ENCODE measurements at regions not wholly inside any gene's neighbourhood (a gene's known extent, or its start where the extent isn't known, plus 50 kb on each side); places are given as distances from the start of the nearest gene placed in this dataset.

DNA sequence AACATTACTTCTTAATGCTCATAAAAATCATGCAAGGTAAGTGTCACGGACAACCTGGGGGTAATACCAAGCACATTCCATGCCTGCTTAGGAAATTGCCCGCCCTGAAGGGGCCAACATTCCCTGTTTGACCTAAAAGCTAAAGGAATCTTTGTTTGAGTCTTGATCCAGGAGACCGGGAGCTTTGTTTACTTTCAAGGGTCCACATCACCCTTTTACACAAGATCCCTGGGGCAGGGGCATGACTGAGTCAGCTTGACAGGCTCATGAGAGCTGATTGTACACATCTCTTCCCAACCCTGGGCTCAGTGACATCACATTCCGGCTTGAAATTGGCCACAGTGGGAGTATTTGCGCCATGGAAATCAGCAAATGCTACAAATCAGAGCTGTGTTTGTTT is 248.1 kb upstream of the HABP2 start:
- intact Hi-C loops (cut with DNase I; ENCODE audit: low total_unique reads) = no loop called here
- Histone ChIP-seq H3K27me3 (no peaks in the 10 kb centered on the region), H3K9me3 (no peaks in the 10 kb centered on the region), H3K27ac (no peak overlapping the region), H3K4me3 (no peak overlapping the region), H3K36me3 (no peaks in the 10 kb centered on the region), H3K4me1 (no peaks in the 10 kb centered on the region)
- no peak for DNase-seq
- TF ChIP-seq, protein P1, sequence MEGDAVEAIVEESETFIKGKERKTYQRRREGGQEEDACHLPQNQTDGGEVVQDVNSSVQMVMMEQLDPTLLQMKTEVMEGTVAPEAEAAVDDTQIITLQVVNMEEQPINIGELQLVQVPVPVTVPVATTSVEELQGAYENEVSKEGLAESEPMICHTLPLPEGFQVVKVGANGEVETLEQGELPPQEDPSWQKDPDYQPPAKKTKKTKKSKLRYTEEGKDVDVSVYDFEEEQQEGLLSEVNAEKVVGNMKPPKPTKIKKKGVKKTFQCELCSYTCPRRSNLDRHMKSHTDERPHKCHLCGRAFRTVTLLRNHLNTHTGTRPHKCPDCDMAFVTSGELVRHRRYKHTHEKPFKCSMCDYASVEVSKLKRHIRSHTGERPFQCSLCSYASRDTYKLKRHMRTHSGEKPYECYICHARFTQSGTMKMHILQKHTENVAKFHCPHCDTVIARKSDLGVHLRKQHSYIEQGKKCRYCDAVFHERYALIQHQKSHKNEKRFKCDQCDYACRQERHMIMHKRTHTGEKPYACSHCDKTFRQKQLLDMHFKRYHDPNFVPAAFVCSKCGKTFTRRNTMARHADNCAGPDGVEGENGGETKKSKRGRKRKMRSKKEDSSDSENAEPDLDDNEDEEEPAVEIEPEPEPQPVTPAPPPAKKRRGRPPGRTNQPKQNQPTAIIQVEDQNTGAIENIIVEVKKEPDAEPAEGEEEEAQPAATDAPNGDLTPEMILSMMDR (IDR thresholded peaks at IDR 0.05) = no peak

- Histone ChIP-seq H3K27me3 (no peaks in the 10 kb centered on the region), H3K36me3 (no peaks in the 10 kb centered on the region), H3K4me3 (no peak overlapping the region), H3K9me3 (no peaks in the 10 kb centered on the region), H3K4me1 (no peaks in the 10 kb centered on the region), H3K27ac (no peak overlapping the region)
- intact Hi-C loops (cut with DNase I; ENCODE audit: low total_unique reads) = no loop called here
- DNase-seq = no peak
- TF ChIP-seq, protein P1 (IDR thresholded peaks at IDR 0.05) = no peak
Observed at GRCh38 chr10:113305871-113306270, 247.0 kb upstream of the HABP2 start.

DNA sequence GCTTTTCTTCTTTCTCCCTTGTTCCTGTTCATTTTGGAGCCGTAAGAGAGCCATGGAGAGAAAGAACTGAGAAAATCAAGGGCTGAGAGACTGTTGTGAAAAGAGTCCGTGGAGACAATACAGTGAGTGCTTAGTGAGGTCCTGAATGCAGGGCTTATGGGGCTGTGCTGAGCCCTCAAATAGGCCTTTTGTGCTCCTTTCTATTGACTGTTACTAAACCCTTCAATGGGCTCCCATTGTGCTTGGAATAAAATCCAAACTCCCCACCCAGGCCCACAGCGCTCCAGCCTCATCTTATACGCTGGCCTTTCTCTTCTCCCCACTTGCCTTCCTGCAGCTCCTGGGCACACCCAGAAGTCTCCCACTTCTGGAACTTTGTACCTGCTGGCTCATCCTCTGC is 243.1 kb upstream of the HABP2 start:
- no peaks in the 10 kb centered on the region for H3K9me3 ChIP-seq
- H3K27ac ChIP-seq = no peak overlapping the region
- TF ChIP-seq, protein P1 (IDR thresholded peaks at IDR 0.05) = no peak
- H3K4me1 ChIP-seq = no peaks in the 10 kb centered on the region
- H3K27me3 ChIP-seq = no peaks in the 10 kb centered on the region
- H3K4me3 ChIP-seq = no peak overlapping the region
- no peak for DNase-seq
- intact Hi-C loops (cut with DNase I; ENCODE audit: low total_unique reads) = no loop called here
- H3K36me3 ChIP-seq = no peaks in the 10 kb centered on the region

DNA sequence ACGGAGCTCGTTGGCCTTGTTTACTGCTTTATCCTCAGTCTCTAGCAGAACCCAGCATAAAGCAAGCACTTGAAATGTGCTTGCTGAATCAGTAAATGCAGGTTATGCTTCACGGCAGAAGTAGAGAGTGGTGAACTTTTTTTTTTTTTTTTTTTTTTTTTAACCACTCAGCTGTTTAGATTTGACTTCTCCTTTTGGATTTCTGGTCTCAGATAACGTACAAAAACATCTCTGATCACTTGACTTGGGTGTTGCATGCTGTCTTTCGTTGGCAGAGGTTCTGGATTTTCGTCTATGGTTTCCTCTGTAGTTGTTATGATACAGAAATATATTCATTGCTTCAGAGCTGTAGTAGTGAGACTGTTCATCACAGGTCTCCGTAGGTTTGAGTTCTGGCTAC is 242.5 kb upstream of the HABP2 start:
- no peak overlapping the region for H3K27ac ChIP-seq
- DNase-seq = no peak
- no peaks in the 10 kb centered on the region for H3K27me3 ChIP-seq
- H3K4me1 ChIP-seq = no peaks in the 10 kb centered on the region
- no peaks in the 10 kb centered on the region for H3K9me3 ChIP-seq
- TF ChIP-seq, protein P1 (IDR thresholded peaks at IDR 0.05) = no peak
- H3K4me3 ChIP-seq = no peak overlapping the region
- intact Hi-C loops (cut with DNase I; ENCODE audit: low total_unique reads) = no loop called here
- no peaks in the 10 kb centered on the region for H3K36me3 ChIP-seq

DNA sequence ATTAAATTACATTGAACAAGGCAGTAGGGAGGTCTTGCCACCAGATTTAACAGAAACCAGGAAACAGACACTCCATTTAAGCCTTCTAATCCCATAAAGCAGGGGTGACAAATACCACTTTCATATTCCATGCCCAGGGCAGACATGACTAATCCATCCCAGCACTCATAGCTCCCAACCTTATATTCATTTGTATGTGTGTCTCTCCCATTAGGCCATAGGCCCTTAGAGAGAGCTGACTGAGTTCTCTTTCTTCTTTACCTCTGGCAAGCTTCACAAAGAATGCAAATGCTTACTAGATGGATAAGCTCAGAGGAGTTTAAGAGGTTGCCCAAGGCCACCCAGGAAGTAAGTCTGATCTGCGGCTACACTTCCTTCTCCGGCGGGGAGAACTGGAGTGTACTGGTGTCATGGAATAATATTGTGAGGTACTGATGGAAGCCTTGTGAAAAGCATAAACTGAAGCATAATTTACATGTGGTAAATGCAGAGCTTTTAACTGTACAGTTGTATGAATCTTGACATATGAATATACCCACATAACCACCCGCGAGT is 239.7 kb upstream of the HABP2 start:
- TF ChIP-seq, protein P1 (IDR thresholded peaks at IDR 0.05) = no peak
- Histone ChIP-seq H3K36me3 (no peaks in the 10 kb centered on the region), H3K9me3 (no peaks in the 10 kb centered on the region), H3K4me3 (no peak overlapping the region), H3K27me3 (no peaks in the 10 kb centered on the region), H3K4me1 (no peaks in the 10 kb centered on the region), H3K27ac (no peak overlapping the region)
- intact Hi-C loops (cut with DNase I; ENCODE audit: low total_unique reads) = no loop called here
- DNase-seq = no peak

DNA sequence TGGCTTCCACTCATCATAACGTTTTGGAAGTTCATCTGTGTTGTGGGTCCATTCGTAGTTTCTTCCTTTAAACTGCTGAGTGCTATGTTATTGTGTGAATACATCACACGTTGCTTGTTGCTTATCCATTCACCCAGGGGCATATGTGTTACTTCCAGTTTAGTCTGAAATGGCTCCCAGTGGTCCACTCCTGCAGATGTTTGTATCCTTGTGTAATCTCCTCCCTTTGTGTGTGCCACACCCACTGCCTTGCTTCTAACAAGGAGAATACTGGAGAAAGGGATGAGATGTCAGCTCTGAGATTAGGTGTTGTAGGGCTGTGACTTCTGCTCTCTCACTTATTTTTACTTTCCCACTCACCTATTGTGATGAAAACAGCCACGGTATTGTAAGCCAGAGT is 239.1 kb upstream of the HABP2 start:
- Histone ChIP-seq H3K9me3 (no peaks in the 10 kb centered on the region), H3K36me3 (no peaks in the 10 kb centered on the region), H3K27ac (no peak overlapping the region), H3K4me1 (no peaks in the 10 kb centered on the region), H3K27me3 (no peaks in the 10 kb centered on the region), H3K4me3 (no peak overlapping the region)
- intact Hi-C loops (cut with DNase I; ENCODE audit: low total_unique reads) = no loop called here
- TF ChIP-seq, protein P1 (IDR thresholded peaks at IDR 0.05) = no peak
- no peak for DNase-seq

Data from tibial artery (tissue), 4 donors.